Testis (tissue), 2 donors: ENCODE measurements at regions not wholly inside any gene's neighbourhood (a gene's known extent, or its start where the extent isn't known, plus 50 kb on each side); places are given as distances from the start of the nearest gene placed in this dataset.

Source experiments
- DNase-seq: peaks from one replicate; pipeline ENCODE4 v3.0.0-alpha.2; 2019
- H3K27ac ChIP-seq, 2 donors: fragments of 200-600 bp; sonication (generic); one replicate each; pipeline ENCODE4 v1.5.1; 2019
- H3K27me3 ChIP-seq: fragments of 200-600 bp; sonication (generic); one replicate; pipeline ENCODE4 v1.5.1; 2019
- H3K36me3 ChIP-seq: fragments of 200-600 bp; sonication (generic); one replicate; pipeline ENCODE4 v1.5.1; 2017; ENCODE audit warnings: low read depth; ENCODE audit errors: missing control alignments
- H3K4me1 ChIP-seq: fragments of 200-600 bp; sonication (generic); one replicate; pipeline ENCODE4 v1.5.1; 2019
- H3K4me3 ChIP-seq, 2 donors: fragments of 200-600 bp; sonication (generic); one replicate each; pipeline ENCODE4 v1.5.1; 2017 to 2019
- H3K9me3 ChIP-seq: fragments of 200-600 bp; sonication (generic); one replicate; pipeline ENCODE4 v1.5.1; 2017
- POLR2A ChIP-seq: fragments of 450-650 bp; IDR thresholded peaks from one replicate; pipeline ENCODE4 v1.6.1; 2017; ENCODE audit warnings: antibody characterized with exemption, mild to moderate bottlenecking, moderate library complexity
- WGBS, 2 donors: methylation state at CpG; one replicate each; pipeline ENCODE4 v1.1.5; 2018; 5-methylcytosine and 5-hydroxymethylcytosine counted together
- intact Hi-C: fragments of 100-400 bp; cut with DNase I; formaldehyde crosslinking; loops from one replicate; pipeline ENCODE4 v1.15.1; 2023; ENCODE audit warnings: low total_unique reads
- TF ChIP-seq, protein P1 (sequence below), 3 experiments: fragments of 450-650 bp in 2 of 3; fragments of 200-600 bp in 1 of 3; sonication (generic) in 1 of 3; IDR thresholded peaks; one replicate each; pipeline ENCODE4 v1.5.1; 2016 to 2019; ENCODE audit warnings: antibody characterized with exemption in 3 of 3, mild to moderate bottlenecking in 2 of 3, moderate library complexity in 1 of 3

DNA sequence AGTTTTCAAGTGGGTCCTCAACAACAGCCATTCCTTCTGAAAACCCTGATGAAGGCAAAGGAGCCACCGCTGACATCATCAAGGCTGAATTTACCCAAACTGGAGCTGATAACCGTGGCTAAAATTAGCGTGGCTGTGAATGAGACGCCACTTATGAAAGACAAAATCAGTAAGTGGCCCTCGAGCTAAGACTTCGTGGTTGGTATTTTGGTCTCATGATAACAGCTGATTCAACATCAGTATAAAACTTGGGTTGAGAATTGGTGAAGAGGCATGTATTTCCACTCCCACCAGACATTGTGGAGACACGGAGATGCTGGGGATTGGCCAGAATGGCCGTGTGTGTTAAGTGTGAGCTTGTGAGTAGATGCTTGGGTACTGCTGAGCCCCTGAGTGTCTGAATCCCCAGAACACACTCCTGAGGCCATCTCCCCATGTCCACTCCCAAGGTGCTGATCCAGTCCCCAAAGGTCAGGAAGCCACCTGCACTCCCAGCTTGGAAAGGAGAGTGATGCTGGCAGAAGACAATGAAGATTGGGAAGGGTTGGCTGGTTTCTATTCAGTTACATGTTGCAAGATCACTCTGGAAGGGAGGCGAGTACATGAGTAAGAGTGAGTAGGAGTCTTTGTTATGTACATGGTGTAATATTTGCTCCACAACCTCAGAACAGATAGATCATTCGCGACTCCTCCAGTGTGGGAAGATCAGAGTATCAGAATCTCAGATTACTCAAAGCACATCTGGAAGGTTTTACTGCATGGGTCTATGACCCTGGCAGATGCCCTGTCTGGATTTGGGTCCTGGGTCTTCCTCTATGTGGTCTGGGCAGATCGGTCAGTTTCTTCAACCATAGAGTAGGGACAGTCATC, 207.7 kb downstream of the HS3ST3A1 start:
- Histone ChIP-seq H3K9me3 (no peaks in the 10 kb centered on the region), H3K27ac (no peak overlapping the region), H3K4me3 (no peak overlapping the region), H3K4me1 (no peaks in the 10 kb centered on the region), H3K36me3 (no peaks in the 10 kb centered on the region), H3K27me3 (no peaks in the 10 kb centered on the region)
- WGBS, 2 donors = 83 to 88% methylated on average over 12 of the region's 12 CpGs
- TF ChIP-seq, protein P1, sequence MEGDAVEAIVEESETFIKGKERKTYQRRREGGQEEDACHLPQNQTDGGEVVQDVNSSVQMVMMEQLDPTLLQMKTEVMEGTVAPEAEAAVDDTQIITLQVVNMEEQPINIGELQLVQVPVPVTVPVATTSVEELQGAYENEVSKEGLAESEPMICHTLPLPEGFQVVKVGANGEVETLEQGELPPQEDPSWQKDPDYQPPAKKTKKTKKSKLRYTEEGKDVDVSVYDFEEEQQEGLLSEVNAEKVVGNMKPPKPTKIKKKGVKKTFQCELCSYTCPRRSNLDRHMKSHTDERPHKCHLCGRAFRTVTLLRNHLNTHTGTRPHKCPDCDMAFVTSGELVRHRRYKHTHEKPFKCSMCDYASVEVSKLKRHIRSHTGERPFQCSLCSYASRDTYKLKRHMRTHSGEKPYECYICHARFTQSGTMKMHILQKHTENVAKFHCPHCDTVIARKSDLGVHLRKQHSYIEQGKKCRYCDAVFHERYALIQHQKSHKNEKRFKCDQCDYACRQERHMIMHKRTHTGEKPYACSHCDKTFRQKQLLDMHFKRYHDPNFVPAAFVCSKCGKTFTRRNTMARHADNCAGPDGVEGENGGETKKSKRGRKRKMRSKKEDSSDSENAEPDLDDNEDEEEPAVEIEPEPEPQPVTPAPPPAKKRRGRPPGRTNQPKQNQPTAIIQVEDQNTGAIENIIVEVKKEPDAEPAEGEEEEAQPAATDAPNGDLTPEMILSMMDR (IDR thresholded peaks at IDR 0.05) = no peak
- no peak for TF ChIP-seq POLR2A
- DNase-seq = no peak
- intact Hi-C loops = no loop called here

DNA sequence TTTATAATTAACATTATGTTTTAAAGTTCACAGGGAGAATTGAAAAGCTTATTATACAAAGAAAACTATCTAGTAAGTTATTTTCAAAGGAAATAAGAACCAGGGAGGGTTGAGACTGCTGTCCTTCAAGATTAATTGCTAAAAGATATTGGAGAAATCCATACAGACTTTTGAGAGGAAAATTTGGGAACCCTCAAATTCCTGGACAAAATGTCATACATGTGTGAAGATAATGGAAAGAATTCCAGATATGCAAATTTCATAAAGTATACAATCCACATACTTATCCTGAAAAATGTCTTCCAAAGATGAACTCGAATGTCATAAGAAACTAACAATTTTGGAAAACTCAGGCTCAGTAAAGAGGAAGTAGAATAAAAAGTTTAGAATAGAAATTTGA, 213.8 kb downstream of the HS3ST3A1 start:
- no peaks in the 10 kb centered on the region for H3K27me3 ChIP-seq
- no peaks in the 10 kb centered on the region for H3K36me3 ChIP-seq
- no peak overlapping the region for H3K27ac ChIP-seq
- H3K4me3 ChIP-seq = no peak overlapping the region
- WGBS, 2 donors = 65 to 80% methylated on average over 1 of the region's 1 CpG
- no peak for TF ChIP-seq POLR2A
- TF ChIP-seq, protein P1 (IDR thresholded peaks at IDR 0.05) = no peak
- no peaks in the 10 kb centered on the region for H3K4me1 ChIP-seq
- no peak for DNase-seq
- intact Hi-C loops = no loop called here
- H3K9me3 ChIP-seq = no peaks in the 10 kb centered on the region

DNA sequence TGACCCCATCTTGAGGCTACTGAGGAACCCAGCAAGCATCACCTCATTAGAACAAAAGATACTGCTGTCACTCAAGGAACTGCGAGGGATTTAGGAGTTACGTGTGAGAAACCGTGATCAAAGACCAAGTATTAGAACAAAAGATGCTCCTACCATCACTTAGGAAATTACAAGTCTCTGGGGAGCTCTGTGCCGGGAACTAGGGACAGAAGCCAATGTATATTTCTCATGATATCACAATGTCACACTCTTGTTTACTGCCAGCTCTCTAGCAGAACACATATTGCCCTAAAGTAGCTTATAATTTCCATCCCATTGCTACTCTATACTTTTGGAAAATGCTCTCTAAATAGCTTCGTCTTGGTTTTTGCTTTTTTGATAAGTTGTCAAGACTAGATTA, 214.5 kb downstream of the HS3ST3A1 start:
- no peaks in the 10 kb centered on the region for H3K27me3 ChIP-seq
- TF ChIP-seq, protein P1 (IDR thresholded peaks at IDR 0.05) = no peak
- no peak for TF ChIP-seq POLR2A
- no peaks in the 10 kb centered on the region for H3K36me3 ChIP-seq
- H3K27ac ChIP-seq = no peak overlapping the region
- H3K4me1 ChIP-seq = no peaks in the 10 kb centered on the region
- no peaks in the 10 kb centered on the region for H3K9me3 ChIP-seq
- H3K4me3 ChIP-seq = no peak overlapping the region
- DNase-seq = no peak
- intact Hi-C loops = no loop called here
- WGBS, 2 donors = 78 to 82% methylated on average over 5 of the region's 5 CpGs

DNA sequence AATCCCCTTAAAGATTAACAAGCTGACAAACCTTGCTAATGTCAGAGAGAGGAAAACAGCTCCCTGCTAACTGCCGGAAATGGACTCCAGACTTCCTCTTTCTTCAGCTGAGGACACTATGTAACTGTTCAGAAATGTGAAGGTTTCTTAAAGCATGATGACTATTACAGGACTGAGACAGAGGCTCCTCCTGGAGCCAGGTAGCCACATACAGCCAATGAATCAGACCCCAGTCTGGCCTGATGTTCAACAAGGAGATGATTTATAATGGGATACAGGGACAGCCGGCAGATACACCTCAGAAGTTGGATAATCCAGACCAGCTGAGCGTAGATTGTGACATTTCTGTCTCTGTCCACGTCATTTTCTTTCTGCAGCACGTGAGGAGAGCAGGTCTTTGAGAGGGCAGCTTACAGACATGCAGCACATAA, 216.2 kb downstream of the HS3ST3A1 start:
- Histone ChIP-seq H3K4me3 (no peak overlapping the region), H3K36me3 (no peaks in the 10 kb centered on the region), H3K27me3 (no peaks in the 10 kb centered on the region), H3K9me3 (no peaks in the 10 kb centered on the region), H3K27ac (no peak overlapping the region), H3K4me1 (no peaks in the 10 kb centered on the region)
- no peak for DNase-seq
- TF ChIP-seq, protein P1 (IDR thresholded peaks at IDR 0.05) = no peak
- TF ChIP-seq POLR2A = no peak
- WGBS, 2 donors = 66 to 69% methylated on average over 5 of the region's 5 CpGs
- intact Hi-C loops = no loop called here

DNA sequence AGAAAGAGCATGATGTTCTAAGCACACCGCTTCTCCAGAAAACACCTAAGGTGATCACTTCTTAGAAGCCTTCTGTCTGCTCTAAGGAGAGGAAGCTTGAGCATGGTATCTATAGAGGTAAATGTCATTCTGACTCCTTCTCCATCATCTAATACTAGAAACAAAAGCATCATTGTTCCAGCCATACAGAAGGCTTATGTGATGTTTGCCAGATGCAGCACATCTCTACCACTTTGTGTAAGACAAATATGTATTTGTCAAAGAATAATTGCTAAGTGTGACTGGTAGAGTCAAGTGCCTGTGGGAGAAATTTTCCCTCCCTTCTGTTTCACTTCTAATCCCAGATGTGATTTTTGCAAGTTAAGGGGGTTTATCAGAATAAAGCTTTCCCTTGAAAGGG, 217.1 kb downstream of the HS3ST3A1 start:
- H3K4me1 ChIP-seq = no peaks in the 10 kb centered on the region
- no peak overlapping the region for H3K4me3 ChIP-seq
- H3K27me3 ChIP-seq = no peaks in the 10 kb centered on the region
- no peak for TF ChIP-seq POLR2A
- TF ChIP-seq, protein P1 (IDR thresholded peaks at IDR 0.05) = no peak
- H3K27ac ChIP-seq = no peak overlapping the region
- no peaks in the 10 kb centered on the region for H3K36me3 ChIP-seq
- no peak for DNase-seq
- WGBS, 2 donors = 80 to 96% methylated on average over 1 of the region's 1 CpG
- no peaks in the 10 kb centered on the region for H3K9me3 ChIP-seq
- intact Hi-C loops = no loop called here
